UCSD-AML1 (cell line): ENCODE measurements at regions not wholly inside any gene's neighbourhood (a gene's known extent, or its start where the extent isn't known, plus 50 kb on each side); places are given as distances from the start of the nearest gene placed in this dataset.
"Not testable (repeated sequence)": the region's sequence is repeated elsewhere in the genome, so short reads cannot be mapped to it uniquely, and the experiment has no call there.

ENCODE experiments used
- DNase-seq: peaks from one replicate; lab custom pipeline; 2025; ENCODE audit not compliant: unreplicated experiment; lab: John Stamatoyannopoulos, UW

DNA sequence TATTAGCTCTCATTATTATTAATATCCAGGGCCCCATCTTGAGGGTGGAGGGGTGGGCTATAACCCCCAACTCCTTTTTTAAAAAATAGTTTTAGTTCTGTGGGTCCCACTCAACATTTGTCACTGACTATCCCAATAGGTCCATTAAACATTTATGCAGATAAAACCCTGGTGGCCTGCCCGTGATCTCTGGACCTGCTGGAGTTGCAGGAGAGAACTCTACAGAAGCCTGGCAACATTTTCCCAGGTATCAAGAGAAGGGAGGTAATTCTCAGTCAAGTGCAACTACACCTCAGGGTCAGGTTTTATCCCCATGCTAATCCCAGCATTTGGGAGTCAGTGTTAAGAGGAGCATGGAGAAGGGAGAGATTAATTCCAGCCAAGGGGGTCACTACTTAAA is 264.4 kb upstream of the PROK2 start:
- DNase-seq, result no peak

DNA sequence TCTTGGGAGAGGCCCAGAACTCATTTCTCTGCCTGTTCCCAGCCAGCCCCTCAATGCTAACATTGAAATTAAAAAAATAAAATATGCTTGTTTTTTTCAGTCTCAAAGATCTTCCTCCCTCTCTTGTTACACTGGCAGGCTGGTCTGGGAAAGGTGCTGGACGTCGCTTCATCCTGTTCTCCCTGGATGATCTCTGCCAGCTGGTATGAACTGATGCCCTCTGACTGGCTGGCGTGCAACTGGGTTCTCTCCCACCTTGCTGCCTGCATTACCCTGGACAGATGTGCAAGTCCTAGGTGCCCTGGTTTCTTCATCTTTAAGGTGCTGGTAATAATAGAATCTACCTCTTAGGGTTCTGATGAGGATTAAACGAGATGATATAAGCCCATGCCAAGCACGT is 263.9 kb upstream of the PROK2 start:
- no peak for DNase-seq

DNA sequence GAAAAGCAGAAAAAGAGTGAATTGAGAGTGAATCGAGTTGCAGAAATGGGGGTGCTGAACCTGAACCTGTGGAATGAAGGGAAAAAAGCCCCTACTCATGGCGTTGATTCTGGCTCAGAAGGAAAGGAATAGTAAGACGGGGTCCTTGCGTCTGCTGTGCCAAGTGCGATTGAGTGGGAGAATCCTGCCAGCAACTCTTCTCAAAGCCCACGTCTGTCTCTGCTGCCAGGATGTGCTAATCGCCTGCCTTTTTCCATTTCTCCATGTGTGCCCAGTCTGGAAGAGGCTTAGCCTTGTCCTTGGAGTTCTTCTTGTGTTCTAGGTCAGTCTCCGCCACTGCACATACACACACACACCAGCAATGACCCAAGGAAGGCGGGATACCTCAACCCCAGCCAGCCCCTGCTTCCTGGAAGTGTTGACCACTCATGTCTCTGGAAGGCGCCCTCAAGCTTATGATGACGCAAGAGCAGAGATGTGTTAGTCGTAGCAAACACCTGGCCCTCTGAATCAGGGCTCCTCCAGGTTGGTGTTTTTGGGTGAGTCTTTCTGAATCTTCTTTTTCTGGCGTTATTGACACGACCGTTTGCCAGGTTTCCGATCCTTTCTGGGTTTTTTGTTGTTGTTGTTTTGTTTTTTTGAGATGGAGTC is 262.4 kb upstream of the PROK2 start:
- no peak for DNase-seq

DNA sequence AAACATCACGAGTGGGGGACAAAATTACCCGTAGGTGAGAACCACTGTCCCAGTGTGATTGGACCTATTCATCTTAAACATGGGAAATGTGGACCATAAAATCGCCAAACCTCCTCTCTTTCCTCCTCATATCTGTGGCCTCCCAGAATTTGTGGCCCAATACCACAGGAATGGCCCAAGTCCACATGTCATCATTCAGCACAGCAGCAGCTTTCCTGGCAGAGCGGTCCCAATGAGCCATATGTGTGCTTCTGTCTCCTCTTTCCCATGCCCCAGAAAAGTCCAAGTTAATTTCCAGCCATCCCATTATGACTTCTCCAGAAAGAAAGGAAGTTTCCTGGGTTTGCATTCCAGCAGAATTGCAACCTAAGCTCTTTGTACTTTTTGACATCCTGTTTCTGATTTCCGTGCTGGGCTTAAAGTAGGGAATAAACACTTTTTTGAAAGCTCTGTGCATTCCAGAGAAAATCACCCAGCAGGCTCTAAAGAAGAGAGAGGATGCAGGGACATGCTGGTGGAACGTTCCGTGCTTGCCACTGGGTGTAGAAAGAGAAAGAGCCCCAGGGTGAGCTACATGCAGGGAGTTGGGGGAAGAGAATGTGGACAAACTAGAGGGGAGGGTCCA is 259.4 kb upstream of the PROK2 start:
- no peak for DNase-seq

DNA sequence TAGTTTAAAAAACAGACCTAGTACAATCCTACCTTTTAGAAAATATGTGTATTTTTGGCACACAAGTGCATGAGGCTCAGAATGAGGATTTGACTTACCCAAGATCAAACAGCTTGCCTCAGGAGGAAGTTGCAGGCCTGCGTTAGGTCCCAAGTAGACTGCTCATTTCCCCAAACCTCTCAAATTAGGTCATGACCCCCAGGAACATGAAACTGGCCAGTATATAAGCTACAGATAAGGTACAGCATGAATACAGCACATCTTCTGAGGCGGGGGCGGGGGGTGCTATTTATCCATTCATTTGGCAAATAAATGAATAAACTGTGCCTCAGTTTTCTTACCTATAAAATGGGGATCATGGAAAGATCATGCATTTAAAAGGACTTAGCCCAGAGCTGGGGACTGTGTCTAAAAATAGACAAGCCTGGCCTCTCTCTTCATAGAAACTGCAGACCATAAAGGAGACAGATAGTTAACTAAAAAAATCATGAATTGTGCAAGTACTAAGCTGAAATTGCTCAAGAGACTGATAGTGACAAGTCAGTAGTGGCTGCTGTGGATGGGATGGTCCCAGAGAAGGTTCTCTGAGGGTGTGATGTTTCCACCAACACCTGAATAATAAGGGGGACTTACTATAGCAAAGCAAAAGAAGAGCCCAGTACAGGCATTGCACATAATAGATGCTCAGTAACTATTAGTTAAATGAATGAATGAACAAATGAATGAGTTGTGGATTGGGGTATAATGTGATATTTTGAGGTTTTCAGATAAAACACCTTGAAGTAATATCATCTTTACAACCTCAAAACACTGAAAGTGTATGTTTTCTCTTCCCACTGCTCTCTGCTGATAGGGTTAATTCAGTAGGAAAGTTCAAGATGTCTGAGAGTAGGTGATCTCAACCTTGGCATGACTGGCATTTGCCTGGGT is 258.5 kb upstream of the PROK2 start:
- DNase-seq, result no peak

DNA sequence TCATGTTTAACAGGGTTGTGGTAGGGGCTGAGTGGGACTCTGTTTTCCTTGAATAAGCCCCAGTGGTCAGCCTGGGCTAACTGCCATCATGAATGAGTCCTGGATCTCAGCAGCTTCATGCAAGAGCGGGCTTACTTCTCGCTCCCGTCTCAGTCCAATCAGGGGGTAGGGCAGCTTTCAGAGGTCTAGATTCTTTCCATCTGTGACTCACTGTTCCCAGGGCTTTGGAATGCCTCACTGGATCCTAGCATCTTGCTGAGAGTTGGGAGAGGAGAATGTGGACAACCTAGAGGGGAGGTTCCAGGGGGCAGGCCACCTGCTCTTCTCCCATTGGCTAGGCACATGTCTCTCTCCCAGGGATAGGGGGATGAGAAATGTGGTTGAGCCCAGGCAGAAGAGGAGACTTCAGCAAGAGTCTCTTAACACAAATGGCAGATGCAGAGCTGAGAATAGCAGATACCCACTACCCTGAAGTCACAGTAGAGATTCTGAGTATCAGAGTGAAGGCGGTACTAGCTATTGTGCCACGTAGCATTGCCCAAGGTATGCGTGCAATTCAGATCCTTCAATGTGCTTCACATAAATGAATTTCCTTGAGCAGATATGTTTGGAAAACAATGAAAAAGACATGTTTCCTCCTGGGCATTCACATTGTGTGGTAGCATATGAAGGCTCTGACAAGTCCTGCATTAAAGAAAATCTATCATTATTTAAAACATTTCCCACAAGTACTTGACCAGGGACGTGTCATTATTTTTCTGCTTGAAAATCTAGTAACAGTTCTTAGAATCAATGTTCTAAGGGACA is 257.7 kb upstream of the PROK2 start:
- DNase-seq, result no peak

DNA sequence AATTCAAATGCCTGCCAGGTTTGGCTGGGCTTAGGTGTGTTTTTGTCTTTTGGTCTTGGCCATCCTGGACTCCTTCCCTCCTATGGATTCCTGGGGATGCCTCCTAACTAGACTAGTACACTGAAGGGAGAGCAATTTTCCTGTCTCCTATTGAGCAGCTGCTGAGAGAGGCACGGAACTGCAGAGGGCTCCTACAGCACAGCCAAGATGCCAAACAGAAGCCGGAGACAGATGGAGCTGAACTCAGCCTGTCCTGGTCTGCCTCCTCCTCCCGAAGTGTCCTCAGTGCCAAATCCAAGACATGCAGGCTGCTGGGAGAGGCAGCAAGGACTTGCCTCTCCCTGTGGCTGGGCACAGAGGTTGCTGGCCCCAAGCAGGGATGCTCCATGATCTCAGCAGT is 256.6 kb upstream of the PROK2 start:
- no peak for DNase-seq

DNA sequence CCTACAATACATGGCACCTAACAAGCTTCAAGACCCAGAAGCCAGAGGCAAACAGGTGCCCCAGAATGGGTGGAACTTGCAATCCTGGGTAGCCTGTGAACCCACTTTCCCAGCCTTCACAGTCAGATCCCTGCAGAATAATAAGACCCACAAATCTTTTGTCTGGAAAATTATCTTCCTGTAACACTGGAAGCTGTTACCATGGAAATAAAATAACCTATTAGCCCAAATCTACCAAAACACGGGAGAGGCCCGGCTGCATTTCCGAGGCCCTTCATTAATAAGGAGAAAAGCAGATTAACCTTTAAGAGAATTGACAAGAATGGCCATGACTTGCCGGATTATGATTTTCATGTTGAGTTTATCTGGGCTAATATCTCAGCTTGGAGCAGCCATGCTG is 256.1 kb upstream of the PROK2 start:
- DNase-seq, result no peak

DNA sequence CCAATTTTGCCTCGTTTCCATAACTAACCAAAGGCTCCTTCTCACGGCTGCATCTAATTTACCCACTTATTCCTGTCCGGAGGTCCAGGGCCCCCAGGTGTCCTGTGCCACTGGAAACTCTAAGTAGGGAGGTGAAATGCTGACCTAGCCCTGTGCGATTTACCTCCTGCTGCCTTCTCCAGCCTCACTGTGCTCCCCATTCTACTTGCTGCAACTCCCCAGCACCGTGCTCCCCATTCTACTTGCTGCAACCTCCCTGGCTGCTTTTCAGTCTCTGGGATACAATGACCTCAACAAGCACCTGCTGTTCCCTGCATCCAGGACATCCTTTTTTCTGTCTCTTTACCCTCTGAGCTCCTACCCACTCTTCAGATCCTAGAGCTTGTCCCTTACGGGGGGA is 254.7 kb upstream of the PROK2 start:
- no peak for DNase-seq

DNA sequence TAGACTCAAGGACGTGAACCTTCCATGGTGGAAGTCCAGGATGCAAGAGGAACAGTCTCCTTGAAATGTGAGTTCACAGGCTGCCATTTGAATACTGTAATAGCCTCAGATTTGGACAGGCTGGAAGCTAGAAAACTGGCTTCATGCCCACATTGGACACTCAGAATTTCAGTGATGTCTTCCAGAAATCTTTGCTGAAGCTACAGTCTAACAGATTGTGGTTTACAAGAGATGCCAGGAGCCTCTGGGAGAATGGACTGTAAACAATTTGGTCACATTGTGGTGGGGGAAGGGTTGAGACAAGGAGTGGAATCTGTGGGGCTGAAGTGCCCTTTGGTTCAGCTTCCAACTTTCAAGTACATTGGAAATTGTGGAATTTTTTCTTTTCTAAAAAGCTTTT is 252.0 kb upstream of the PROK2 start:
- DNase-seq, result no peak

DNA sequence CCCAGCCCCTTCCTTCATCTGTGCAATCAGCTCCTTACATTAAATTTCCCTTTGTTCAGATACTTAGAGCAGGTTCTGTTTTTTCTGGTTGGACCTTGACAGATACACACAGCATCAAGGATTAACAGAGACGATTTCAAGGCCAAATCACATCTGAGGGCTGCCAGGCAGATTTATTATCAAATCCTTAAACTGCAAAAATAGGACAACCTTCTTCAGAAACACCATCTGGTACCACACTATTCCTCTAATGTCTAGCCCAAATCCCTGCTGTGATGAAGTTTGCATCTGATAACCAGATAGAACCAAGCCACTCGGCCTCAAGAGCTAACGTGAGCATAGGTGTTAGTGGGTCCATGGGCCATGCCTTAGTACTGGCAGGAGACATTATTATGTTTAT is 250.7 kb upstream of the PROK2 start:
- DNase-seq, result no peak

DNA sequence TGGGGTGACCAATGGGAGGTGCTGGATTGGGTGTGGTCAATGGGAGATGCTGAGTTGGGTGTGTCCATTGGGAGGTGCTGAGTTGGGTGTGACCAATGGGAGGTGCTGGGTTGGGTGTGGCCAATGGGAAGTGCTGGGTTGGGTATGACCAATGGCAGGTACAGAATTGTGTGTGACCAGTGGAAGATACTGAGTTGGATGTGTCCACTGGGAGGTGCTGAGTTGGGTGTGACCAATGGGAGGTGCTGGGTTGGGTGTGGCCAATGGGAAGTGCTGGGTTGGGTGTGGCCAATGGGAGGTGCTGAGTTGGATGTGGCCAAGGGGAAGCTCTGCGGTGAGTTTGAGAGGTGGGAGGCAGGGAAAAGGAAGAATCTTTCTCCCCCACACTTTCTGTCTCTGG is 250.0 kb upstream of the PROK2 start:
- DNase-seq, result no peak

DNA sequence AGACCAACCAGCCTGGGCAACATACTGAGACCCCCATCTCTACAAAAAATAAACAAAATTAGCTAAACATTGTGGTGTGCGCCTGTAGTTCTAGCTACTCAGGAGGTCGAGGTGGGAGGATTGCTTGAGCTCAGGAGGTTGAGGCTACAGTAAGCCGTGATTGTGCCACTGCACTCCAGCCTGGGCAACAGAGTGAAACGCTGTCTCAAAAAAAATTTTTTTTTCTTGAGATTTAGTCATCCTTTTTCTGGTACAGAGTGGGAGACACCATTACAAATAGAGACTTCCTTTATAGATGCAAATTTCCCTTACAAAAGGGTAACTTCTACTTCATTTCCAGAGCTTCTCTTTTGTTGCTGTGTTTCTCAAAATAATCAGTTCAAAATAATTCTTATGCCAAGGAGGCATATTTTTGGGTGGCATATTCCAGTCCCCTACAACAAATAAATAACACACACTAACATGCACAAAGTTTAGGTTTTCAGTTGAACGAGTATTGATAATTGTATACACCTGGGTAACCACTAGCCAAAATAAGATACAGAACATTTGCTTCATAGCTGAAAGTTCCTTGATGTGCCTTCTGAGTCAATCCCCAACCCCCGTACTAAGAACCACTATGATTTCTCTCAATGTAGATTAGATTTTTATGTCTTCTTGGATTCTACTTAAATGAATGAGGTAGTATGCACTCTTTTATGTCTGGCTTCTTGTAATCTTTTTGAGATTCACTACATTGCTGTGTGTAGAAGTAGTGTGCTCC is 248.9 kb upstream of the PROK2 start:
- no peak for DNase-seq

DNA sequence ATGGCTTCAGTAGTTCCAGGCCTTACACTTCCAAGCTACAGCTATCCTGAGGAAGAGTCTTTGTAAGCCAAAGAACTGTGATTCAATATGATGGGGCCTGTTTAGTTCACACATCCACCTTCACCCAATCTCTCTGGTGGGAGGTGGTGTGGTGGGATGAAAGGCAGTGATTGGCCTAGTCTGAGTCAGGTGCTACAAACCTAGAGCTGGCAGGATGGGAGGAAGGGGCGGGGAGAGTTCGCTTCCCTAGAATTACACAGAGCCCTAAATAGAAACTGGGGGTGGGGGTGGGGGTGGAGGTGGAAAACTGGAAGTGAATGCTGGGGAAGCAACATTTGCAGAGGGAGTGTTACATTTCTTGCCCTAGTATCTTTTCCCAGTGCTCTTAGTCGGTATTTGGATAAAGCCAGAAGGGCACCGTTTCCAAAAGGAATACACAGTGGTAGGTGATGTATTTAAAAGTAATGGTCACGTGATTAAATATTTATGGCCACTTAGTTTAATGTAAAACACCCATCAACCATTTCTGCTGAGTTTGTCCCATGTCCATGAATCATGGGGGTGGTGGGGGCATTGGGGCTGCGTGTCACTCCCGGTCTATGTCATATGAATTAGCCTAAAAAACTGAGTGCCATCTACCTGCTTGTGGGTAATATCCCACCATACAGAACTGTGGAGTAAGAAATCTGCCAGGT is 247.6 kb upstream of the PROK2 start:
- DNase-seq, result peak; percentile 30

DNA sequence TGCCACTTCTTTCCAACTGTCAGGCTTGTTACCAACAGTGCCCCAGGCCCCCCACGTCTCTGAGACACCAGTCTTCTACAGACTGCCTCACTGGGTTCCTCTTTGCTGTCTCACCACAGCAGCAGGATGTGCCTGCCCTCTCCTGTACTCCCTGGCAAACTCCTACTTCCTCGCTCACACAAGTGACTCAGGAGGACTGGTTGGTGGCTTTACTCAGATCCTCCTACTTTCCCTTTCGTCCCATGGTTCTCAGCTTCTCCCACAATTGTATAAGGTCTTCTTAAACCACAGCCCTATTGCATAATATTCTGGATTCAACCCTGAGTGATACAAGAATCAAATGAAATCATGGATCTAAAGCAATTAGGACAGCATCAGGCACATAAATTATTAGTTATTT is 246.6 kb upstream of the PROK2 start:
- DNase-seq, result peak; percentile 73

DNA sequence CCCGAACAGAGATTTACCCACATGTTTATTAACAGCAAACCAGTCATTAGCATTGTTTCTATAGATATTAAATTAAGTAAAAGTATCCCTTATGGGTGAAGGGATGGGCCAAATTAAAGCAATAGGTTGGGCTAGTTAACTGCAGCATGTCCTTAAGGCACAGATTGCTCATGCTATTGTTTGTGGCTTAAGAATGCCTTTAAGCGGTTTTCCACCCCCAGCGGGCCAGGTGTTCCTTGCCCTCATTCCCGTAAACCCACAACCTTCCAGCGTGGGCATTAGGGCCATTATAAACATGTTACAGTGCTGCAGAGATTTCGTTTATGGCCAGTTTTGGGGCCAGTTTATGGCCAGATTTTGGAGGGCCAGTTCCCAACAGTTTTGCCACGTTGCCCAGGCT is 245.3 kb upstream of the PROK2 start:
- DNase-seq, result not testable (repeated sequence)

DNA sequence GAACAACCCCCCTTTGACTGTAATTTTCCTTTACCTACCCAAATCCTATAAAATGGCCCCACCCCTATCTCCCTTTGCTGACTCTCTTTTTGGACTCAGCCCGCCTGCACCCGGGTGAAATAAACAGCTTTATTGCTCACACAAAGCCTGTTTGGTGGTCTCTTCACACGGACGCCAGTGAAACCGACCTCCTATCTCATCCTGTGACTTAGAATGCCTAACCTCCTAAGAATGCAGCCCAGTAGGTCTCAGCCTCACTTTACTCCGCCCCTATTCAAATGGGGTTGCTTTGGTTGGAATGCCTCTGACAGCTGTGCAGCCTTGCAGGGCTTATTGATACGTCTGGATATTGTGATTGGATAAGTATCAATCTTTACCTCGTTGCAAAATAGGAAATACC is 243.8 kb upstream of the PROK2 start:
- DNase-seq, result not testable (repeated sequence)

DNA sequence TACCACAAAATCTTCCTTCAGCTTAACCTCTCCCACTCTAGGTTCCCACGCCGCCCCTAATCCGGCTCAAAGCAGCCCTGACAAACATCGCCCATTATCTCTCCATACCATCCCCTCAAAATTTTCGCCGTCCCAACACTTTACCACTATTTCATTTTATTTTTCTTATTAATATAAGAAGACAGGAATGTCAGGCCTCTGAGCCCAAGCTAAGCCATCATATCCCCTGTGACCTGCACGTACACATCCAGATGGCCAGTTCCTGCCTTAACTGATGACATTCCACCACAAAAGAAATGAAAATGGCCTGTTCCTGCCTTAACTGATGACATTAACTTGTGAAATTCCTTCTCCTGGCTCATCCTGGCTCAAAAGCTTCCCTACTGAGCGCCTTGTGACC is 243.4 kb upstream of the PROK2 start:
- not testable (repeated sequence) for DNase-seq

DNA sequence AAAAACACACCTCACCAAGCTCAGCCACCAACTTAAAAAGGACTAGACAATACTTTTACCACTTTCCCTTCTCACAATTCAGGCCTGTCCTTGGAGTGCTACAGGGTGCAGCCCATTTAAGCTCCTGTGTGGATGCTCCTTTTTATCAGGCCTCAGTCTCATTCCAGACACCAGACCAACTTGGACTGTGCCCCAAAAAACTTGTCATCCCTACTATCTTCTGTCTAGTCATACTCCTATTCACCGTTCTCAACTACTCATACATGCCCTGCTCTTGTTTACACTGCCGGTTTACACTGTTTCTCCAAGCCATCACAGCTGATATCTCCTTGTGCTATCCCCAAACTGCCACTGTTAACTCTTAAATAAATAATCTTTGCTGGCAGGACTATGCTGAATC is 242.8 kb upstream of the PROK2 start:
- not testable (repeated sequence) for DNase-seq

DNA sequence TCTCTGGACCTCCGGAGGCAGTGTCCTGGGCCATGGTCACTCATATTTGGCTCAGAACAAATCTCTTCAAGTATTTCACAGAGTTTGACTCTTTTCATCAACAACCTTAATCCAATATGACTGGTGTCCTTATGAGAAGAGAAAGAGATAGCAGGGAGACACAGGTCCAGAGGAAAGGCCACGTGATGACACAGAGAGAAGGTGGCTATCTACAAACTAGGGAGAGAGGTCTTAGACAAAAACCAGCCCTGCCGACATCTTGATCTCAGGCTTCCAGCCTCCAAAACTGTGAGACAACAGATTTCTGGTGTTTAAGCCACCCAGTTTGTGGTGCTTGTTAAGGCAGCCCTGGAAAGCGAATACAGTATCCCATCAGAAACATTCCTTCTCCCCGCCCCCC is 237.1 kb upstream of the PROK2 start:
- no peak for DNase-seq
